Cardiac muscle cell (in vitro differentiated cells and primary cell): ENCODE measurements at regions not wholly inside any gene's neighbourhood (a gene's known extent, or its start where the extent isn't known, plus 50 kb on each side); places are given as distances from the start of the nearest gene placed in this dataset.

Source experiments
- DNase-seq, 2 donors: peaks; one replicate each; pipeline versions ENCODE4 v3.0.0 to v3.0.0-alpha.2; 2010 to 2017; ENCODE audit warnings: low read depth in 1 of 2, low spot score in 1 of 2
- H3K27ac ChIP-seq: fragments of 200-600 bp; sonication (generic); 2 replicates; pipeline ENCODE4 v1.5.1; 2016
- H3K27me3 ChIP-seq: fragments of 200-600 bp; sonication (generic); 2 replicates; pipeline ENCODE4 v1.6.0; 2016; ENCODE audit warnings: control low read depth
- H3K36me3 ChIP-seq: fragments of 200-600 bp; sonication (generic); 2 replicates; pipeline ENCODE4 v1.5.1; 2016; ENCODE audit warnings: control low read depth
- H3K4me1 ChIP-seq: fragments of 200-600 bp; sonication (generic); 2 replicates; pipeline ENCODE4 v1.8.1; 2017; ENCODE audit warnings: low read depth, mild to moderate bottlenecking, mixed run types
- H3K4me3 ChIP-seq: fragments of 200-600 bp; sonication (generic); 2 replicates; pipeline ENCODE4 v1.5.1; 2016; ENCODE audit warnings: mild to moderate bottlenecking
- H3K9me3 ChIP-seq: fragments of 200-600 bp; sonication (generic); 2 replicates; pipeline ENCODE4 v1.5.1; 2017; ENCODE audit warnings: low read depth, mild to moderate bottlenecking, control low read depth
- TF ChIP-seq, protein P1 (sequence below): IDR thresholded peaks from 2 replicates; pipeline ENCODE4 v1.5.1; 2012; ENCODE audit warnings: low read depth, mild to moderate bottlenecking, low read length

DNA sequence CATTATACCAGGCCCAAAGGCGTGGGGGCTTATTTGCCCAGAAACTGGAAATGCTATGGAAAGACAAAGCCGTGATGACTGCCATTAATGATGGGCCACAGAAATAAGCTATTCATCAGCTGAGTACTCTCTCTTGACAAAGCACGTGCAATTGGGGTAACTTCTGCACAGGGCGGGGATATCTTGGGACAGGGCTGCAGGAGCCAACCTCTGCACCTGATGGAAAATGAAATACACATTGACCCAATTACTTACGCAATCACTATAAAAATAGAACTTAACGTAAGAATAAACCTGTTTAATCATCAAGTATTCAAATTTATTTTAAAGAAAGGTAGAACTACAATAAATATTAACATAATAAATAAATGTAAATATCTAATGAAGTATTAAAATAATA lies 180.1 kb upstream of the NTF3 start:
- TF ChIP-seq, protein P1, sequence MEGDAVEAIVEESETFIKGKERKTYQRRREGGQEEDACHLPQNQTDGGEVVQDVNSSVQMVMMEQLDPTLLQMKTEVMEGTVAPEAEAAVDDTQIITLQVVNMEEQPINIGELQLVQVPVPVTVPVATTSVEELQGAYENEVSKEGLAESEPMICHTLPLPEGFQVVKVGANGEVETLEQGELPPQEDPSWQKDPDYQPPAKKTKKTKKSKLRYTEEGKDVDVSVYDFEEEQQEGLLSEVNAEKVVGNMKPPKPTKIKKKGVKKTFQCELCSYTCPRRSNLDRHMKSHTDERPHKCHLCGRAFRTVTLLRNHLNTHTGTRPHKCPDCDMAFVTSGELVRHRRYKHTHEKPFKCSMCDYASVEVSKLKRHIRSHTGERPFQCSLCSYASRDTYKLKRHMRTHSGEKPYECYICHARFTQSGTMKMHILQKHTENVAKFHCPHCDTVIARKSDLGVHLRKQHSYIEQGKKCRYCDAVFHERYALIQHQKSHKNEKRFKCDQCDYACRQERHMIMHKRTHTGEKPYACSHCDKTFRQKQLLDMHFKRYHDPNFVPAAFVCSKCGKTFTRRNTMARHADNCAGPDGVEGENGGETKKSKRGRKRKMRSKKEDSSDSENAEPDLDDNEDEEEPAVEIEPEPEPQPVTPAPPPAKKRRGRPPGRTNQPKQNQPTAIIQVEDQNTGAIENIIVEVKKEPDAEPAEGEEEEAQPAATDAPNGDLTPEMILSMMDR: no peak
- H3K36me3 ChIP-seq: no peaks in the 10 kb centered on the region
- H3K4me1 ChIP-seq: peaks cover 3% of the 10 kb centered on the region
- no peaks in the 10 kb centered on the region for H3K27me3 ChIP-seq
- no peak for DNase-seq
- H3K9me3 ChIP-seq: no peaks in the 10 kb centered on the region
- no peak overlapping the region for H3K27ac ChIP-seq
- H3K4me3 ChIP-seq: no peak overlapping the region

DNA sequence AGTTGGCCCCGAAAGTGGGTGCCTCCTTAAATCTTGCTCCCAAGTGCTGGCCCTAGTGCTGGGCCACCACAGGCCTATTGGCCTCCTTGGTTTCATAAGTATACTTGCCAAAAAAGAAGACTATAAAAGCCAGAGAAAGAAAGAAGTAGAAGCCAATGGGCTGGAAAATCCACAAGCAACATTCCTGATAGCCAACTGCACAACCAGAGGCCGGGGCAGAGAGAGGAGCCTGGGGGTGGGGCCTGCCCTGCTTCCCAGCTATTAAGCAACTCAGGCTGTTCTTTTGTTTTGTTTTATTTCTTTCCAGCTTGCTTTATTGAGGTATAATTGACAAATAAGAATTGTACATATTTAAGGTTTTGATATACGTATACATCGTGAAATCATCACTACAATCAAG lies 177.2 kb upstream of the NTF3 start:
- Histone ChIP-seq H3K27ac (no peak overlapping the region), H3K27me3 (no peaks in the 10 kb centered on the region), H3K36me3 (no peaks in the 10 kb centered on the region), H3K4me1 (no peaks in the 10 kb centered on the region), H3K4me3 (no peak overlapping the region), H3K9me3 (no peaks in the 10 kb centered on the region)
- TF ChIP-seq, protein P1: no peak
- no peak for DNase-seq

DNA sequence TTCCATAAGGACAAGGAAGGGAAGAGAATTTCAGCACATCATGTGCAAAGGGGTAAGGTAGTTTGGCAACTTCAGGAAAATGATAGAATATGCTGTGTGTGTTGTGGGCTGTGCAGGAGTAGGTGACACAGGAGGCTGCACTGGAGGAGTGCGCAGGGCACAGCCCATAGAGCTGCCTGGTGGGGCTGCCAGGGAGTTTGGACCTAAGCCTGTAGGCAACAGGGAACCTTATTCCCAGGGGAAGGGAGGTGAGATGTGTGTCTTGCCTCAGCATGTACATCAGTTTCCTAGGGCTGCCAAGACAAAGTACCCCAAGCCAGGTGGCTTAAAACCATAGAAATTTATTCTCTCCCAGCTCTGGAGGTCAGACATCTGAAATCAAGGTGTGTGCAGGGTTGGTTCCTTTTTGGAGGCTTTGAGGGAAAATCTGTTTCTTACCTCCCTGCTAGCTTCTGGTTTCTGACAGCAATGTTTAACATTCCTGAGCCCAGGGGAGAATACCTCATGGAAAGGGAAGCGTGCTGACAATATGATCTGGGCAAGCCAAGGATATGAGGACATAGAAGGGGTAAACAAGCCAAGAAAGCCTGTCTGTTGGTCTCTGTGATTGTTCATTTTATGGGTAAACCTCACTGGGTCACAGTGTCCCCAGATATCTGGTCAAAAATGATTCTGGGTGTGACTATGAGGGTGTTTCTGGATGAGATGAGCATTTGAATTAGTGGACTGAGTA lies 174.0 kb upstream of the NTF3 start:
- Histone ChIP-seq H3K27ac (no peak overlapping the region), H3K4me1 (no peaks in the 10 kb centered on the region), H3K4me3 (no peak overlapping the region), H3K36me3 (no peaks in the 10 kb centered on the region), H3K9me3 (no peaks in the 10 kb centered on the region), H3K27me3 (no peaks in the 10 kb centered on the region)
- TF ChIP-seq, protein P1: no peak
- no peak for DNase-seq

GRCh38 chr12:5258498-5258897 lies 173.4 kb upstream of the NTF3 start:
- Histone ChIP-seq H3K36me3 (no peaks in the 10 kb centered on the region), H3K4me3 (no peak overlapping the region), H3K27ac (no peak overlapping the region), H3K4me1 (no peaks in the 10 kb centered on the region), H3K9me3 (no peaks in the 10 kb centered on the region), H3K27me3 (no peaks in the 10 kb centered on the region)
- TF ChIP-seq, protein P1: no peak
- DNase-seq: peak in 1 of 2 donors; percentile 34

- no peak overlapping the region for H3K27ac ChIP-seq
- H3K4me3 ChIP-seq: no peak overlapping the region
- H3K9me3 ChIP-seq: no peaks in the 10 kb centered on the region
- TF ChIP-seq, protein P1: no peak
- DNase-seq: no peak
- H3K27me3 ChIP-seq: no peaks in the 10 kb centered on the region
- H3K36me3 ChIP-seq: no peaks in the 10 kb centered on the region
- no peaks in the 10 kb centered on the region for H3K4me1 ChIP-seq
These were observed 173.0 kb upstream of the NTF3 start for GRCh38 chr12:5258926-5259325.
